Suprapubic skin (tissue), 4 donors: ENCODE measurements at regions not wholly inside any gene's neighbourhood (a gene's known extent, or its start where the extent isn't known, plus 50 kb on each side); places are given as distances from the start of the nearest gene placed in this dataset.

ENCODE experiments used
- DNase-seq, 2 donors: peaks; one replicate each; pipeline ENCODE4 v3.0.0-alpha.2; 2019; ENCODE audit warnings: low spot score in 2 of 2
- H3K27ac ChIP-seq: fragments of 200-600 bp; sonication (generic); one replicate; pipeline ENCODE4 v1.5.1; 2019
- H3K27me3 ChIP-seq: fragments of 200-600 bp; sonication (generic); one replicate; pipeline ENCODE4 v1.5.1; 2019
- H3K36me3 ChIP-seq: fragments of 200-600 bp; sonication (generic); one replicate; pipeline ENCODE4 v1.5.1; 2019
- H3K4me1 ChIP-seq: fragments of 200-600 bp; sonication (generic); one replicate; pipeline ENCODE4 v1.5.1; 2019
- H3K4me3 ChIP-seq: fragments of 200-600 bp; sonication (generic); one replicate; pipeline ENCODE4 v1.5.1; 2019; ENCODE audit warnings: mild to moderate bottlenecking
- H3K9me3 ChIP-seq: fragments of 200-600 bp; sonication (generic); one replicate; pipeline ENCODE4 v1.5.1; 2019
- EP300 ChIP-seq: sonication (generic); formaldehyde crosslinking; IDR thresholded peaks from one replicate; pipeline ENCODE4 v1.6.1; 2017; ENCODE audit warnings: antibody characterized with exemption
- POLR2A ChIP-seq, 2 donors: fragments of 450-650 bp; IDR thresholded peaks; one replicate each; pipeline ENCODE4 v1.6.1; 2017; ENCODE audit warnings: antibody characterized with exemption in 2 of 2, mild to moderate bottlenecking in 2 of 2, moderate library complexity in 2 of 2
- POLR2AphosphoS5 ChIP-seq, 3 donors: sonication (generic); formaldehyde crosslinking; IDR thresholded peaks; one replicate each; pipeline ENCODE4 v1.6.1; 2017; ENCODE audit warnings: antibody characterized with exemption in 3 of 3
- WGBS: methylation state at CpG from one replicate; pipeline ENCODE4 v1.1.5; 2018; 5-methylcytosine and 5-hydroxymethylcytosine counted together
- TF ChIP-seq, protein P1 (sequence below), 2 donors: fragments of 200-600 bp in 1 of 2; fragments of 450-650 bp in 1 of 2; sonication (generic) in 1 of 2; IDR thresholded peaks; one replicate each; pipeline ENCODE4 v1.5.1; 2016 to 2019; ENCODE audit warnings: antibody characterized with exemption in 2 of 2, mild to moderate bottlenecking in 1 of 2, moderate library complexity in 1 of 2

DNA sequence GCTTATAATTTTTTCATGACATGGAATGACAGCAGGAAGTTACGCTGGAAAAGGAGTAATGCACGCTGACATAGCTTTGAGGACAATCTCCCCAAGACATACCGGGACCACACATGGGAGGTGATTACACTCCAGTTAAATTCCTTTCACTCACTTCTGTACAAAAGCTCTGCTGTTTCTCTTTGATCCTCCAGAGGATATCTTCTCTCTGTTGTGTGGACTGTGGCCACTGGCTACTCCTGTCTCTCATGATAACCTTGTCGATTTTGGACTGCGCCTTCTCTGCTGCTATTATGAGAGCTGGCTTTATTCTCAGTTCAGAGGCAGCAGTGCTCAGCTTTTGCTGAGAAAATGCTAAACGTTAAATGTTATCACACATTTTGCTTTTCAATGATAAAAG, 464.6 kb downstream of the FGF9 start:
- no peak for DNase-seq
- no peak overlapping the region for H3K4me3 ChIP-seq
- H3K4me1 ChIP-seq, result no peaks in the 10 kb centered on the region
- H3K27me3 ChIP-seq, result no peaks in the 10 kb centered on the region
- H3K36me3 ChIP-seq, result no peaks in the 10 kb centered on the region
- H3K9me3 ChIP-seq, result no peaks in the 10 kb centered on the region
- TF ChIP-seq, protein P1, sequence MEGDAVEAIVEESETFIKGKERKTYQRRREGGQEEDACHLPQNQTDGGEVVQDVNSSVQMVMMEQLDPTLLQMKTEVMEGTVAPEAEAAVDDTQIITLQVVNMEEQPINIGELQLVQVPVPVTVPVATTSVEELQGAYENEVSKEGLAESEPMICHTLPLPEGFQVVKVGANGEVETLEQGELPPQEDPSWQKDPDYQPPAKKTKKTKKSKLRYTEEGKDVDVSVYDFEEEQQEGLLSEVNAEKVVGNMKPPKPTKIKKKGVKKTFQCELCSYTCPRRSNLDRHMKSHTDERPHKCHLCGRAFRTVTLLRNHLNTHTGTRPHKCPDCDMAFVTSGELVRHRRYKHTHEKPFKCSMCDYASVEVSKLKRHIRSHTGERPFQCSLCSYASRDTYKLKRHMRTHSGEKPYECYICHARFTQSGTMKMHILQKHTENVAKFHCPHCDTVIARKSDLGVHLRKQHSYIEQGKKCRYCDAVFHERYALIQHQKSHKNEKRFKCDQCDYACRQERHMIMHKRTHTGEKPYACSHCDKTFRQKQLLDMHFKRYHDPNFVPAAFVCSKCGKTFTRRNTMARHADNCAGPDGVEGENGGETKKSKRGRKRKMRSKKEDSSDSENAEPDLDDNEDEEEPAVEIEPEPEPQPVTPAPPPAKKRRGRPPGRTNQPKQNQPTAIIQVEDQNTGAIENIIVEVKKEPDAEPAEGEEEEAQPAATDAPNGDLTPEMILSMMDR (IDR thresholded peaks at IDR 0.05), result no peak
- no peak for TF ChIP-seq POLR2AphosphoS5 (IDR thresholded peaks at IDR 0.05)
- TF ChIP-seq EP300, result no peak
- no peak for TF ChIP-seq POLR2A (IDR thresholded peaks at IDR 0.05)
- no peak overlapping the region for H3K27ac ChIP-seq
- WGBS, result 62% methylated on average over 6 of the region's 6 CpGs

DNA sequence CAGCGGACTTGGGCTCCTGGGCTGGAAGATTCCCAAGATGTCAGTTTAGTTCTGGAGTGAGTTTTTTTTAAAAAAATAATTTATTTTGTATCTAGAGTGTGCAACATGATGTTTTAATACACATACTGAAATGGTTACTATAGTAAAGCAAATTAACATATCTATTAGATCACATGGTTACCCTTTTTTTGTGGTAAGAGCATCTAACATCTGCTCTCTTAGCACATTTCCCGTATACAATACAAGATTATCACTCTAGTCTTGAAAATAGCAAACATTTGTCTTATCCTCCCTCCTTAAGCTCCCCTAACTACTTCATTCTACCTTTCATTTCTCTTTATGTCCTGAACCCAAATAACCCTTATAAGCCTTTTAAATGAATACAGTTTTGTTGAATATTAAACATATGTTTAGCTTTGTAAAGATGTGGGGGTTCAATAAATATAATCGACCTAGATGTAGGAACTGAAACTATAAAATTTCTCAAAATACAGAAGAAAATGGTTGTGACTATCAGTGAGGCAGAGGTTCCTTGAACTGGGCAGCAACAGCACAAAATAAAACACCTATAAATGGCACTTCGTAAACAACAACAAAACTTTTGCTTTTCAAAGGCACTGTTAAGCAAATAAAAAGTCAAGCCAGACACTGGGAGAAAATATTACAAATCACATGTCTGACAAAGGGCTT, 466.6 kb downstream of the FGF9 start:
- 80% methylated on average over 4 of the region's 4 CpGs for WGBS
- DNase-seq, result no peak
- Histone ChIP-seq H3K36me3 (no peaks in the 10 kb centered on the region), H3K9me3 (no peaks in the 10 kb centered on the region), H3K4me1 (no peaks in the 10 kb centered on the region), H3K27ac (no peak overlapping the region), H3K27me3 (no peaks in the 10 kb centered on the region), H3K4me3 (no peak overlapping the region)
- no peak for TF ChIP-seq POLR2A (IDR thresholded peaks at IDR 0.05)
- TF ChIP-seq POLR2AphosphoS5 (IDR thresholded peaks at IDR 0.05), result no peak
- no peak for TF ChIP-seq EP300
- TF ChIP-seq, protein P1 (IDR thresholded peaks at IDR 0.05), result no peak

DNA sequence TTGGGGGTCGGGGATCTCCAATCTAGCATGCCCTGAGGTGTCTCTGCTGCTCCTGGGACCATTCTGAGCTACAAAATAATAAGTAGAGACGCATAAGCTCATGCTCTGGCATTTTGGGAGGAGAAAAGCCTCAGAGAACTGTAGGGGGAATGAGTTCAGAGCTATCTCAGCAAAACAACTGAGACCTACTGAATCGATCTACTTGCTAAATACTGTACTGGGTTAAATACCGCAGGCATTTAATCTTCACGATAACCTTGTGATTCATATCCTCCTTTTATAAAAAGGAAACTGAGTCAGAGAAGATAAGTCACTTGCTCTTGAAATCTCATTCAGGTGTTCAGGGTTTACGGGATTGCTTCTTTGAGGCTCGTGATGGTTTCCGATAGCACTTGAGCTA, 468.1 kb downstream of the FGF9 start:
- 84% methylated on average over 8 of the region's 8 CpGs for WGBS
- H3K9me3 ChIP-seq, result no peaks in the 10 kb centered on the region
- no peak for DNase-seq
- H3K27me3 ChIP-seq, result no peaks in the 10 kb centered on the region
- H3K36me3 ChIP-seq, result no peaks in the 10 kb centered on the region
- H3K4me1 ChIP-seq, result no peaks in the 10 kb centered on the region
- TF ChIP-seq, protein P1 (IDR thresholded peaks at IDR 0.05), result no peak
- no peak for TF ChIP-seq POLR2A (IDR thresholded peaks at IDR 0.05)
- TF ChIP-seq POLR2AphosphoS5 (IDR thresholded peaks at IDR 0.05), result no peak
- no peak for TF ChIP-seq EP300
- H3K27ac ChIP-seq, result no peak overlapping the region
- no peak overlapping the region for H3K4me3 ChIP-seq

DNA sequence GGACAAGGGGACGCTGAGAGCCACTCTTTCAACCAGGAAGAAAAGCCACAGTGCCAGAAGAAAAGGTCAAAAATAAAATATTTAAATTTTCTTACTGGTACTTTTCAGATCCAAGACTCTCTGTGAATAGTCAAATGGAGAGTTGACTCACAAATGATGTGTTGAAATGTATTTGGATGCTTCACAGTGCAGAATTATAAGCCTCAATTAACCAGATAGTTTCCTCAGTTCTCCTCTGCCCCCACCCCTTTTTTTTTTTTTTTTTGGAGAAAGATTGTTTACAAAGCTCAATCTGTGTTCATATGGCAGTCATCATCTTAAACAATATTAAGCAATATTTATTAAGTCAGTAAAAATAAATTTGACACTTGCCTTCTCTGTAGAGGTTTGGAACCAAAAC, 470.8 kb downstream of the FGF9 start:
- DNase-seq, result no peak
- WGBS, result 56% methylated on average over 1 of the region's 1 CpG
- TF ChIP-seq POLR2A (IDR thresholded peaks at IDR 0.05), result no peak
- no peak for TF ChIP-seq EP300
- TF ChIP-seq POLR2AphosphoS5 (IDR thresholded peaks at IDR 0.05), result no peak
- TF ChIP-seq, protein P1 (IDR thresholded peaks at IDR 0.05), result no peak

DNA sequence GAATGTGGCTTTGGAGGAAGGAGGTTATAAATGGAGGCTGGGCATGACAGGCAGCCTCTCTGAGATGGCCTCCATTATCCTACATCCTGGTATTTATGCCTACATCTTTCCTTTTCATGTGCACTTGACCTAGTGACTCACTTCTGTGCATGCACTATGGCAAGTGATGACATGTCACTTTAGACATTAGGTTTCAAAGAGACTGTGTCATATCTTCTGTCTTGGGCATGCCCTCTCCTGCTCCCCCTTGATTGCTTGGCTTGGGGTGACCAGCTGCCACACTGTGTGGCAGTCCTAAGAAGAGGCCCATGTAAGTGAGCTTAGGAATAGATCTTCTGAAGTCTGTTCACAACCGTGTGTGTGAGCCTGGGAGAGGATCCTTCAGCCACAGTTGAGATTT, 472.8 kb downstream of the FGF9 start:
- TF ChIP-seq POLR2AphosphoS5 (IDR thresholded peaks at IDR 0.05) (no peak), EP300 (no peak), POLR2A (IDR thresholded peaks at IDR 0.05) (no peak)
- TF ChIP-seq, protein P1 (IDR thresholded peaks at IDR 0.05), result no peak
- no peak for DNase-seq
- Histone ChIP-seq H3K27ac (no peak overlapping the region), H3K36me3 (no peaks in the 10 kb centered on the region), H3K4me1 (no peaks in the 10 kb centered on the region), H3K9me3 (no peaks in the 10 kb centered on the region), H3K27me3 (no peaks in the 10 kb centered on the region), H3K4me3 (no peak overlapping the region)
- 33% methylated on average over 1 of the region's 1 CpG for WGBS

More for the DNA sequence above, 470.8 kb downstream of the FGF9 start:
- no peaks in the 10 kb centered on the region for H3K9me3 ChIP-seq
- no peak overlapping the region for H3K4me3 ChIP-seq
- no peaks in the 10 kb centered on the region for H3K4me1 ChIP-seq
- no peaks in the 10 kb centered on the region for H3K36me3 ChIP-seq
- no peaks in the 10 kb centered on the region for H3K27me3 ChIP-seq
- H3K27ac ChIP-seq, result no peak overlapping the region
